ENCODE measurements at regions not wholly inside any gene's neighbourhood (a gene's known extent, or its start where the extent isn't known, plus 50 kb on each side); places are given as distances from the start of the nearest gene placed in this dataset.

GRCh38 chr13:79846386-79846785, 365.4 kb downstream of the NDFIP2 start:
- no peak overlapping the region for H2BK20ac ChIP-seq (ENCODE audit: low read depth, low read length)
- no peak overlapping the region for H4K5ac ChIP-seq (ENCODE audit: low read depth, low read length)
- in situ Hi-C loops (cut with MboI; ENCODE audit: low sequenced_read_pairs), result no loop called here
- DNase-seq (no peak), ATAC-seq (ENCODE audit: low read depth) (no peak)
- no TSS peak for BruUV-seq (replicated peaks)
- no CpG with 5 or more reads among the region's 4 CpGs for WGBS, 2 experiments (ENCODE audit: extremely low coverage in 2 of 2, insufficient read length in 1 of 2)
- no peaks in the 10 kb centered on the region for H3K36me3 ChIP-seq (ENCODE audit: control insufficient read depth, insufficient read depth, low read length)
- no peak overlapping the region for H4K8ac ChIP-seq (ENCODE audit: low read depth in 2 of 2, low read length in 2 of 2)
- no peak overlapping the region for H2AK5ac ChIP-seq (ENCODE audit: low read depth, low read length)
- no peak overlapping the region for H3K18ac ChIP-seq (ENCODE audit: low read depth, low read length)
- no peaks in the 10 kb centered on the region for H3K27me3 ChIP-seq (ENCODE audit: control insufficient read depth, insufficient read depth, low read length)
- H2BK15ac ChIP-seq (ENCODE audit: low read depth, low read length), result no peak overlapping the region
- H2AK9ac ChIP-seq (replicated peaks; ENCODE audit: low read depth, low read length, poor library complexity), result no peak overlapping the region
- H3K4me2 ChIP-seq (ENCODE audit: low read depth, low read length), result no peak overlapping the region
- no peak overlapping the region for H3K23ac ChIP-seq (ENCODE audit: low read depth, low read length)
- H2BK5ac ChIP-seq (ENCODE audit: low read depth, low read length, poor library complexity, severe bottlenecking), result no peak overlapping the region
- POLR2A ChIA-PET (ENCODE audit: unreplicated experiment), result no interaction called here
- no peak overlapping the region for H3K14ac ChIP-seq (replicated peaks; ENCODE audit: low read depth, low read length)
- no peak overlapping the region for H3K27ac ChIP-seq (ENCODE audit: insufficient read depth, low read length)
- H3K56ac ChIP-seq (ENCODE audit: extremely low read depth, insufficient read depth, low read length), result no peak overlapping the region
- no peak overlapping the region for H2BK120ac ChIP-seq (ENCODE audit: low read depth, low read length)
- CTCF ChIA-PET, result no interaction called here
- TF ChIP-seq BHLHE40 (IDR thresholded peaks at IDR 0.05; ENCODE audit: low read depth, low read length), result no peak
- no peak for TF ChIP-seq USF2 (IDR thresholded peaks at IDR 0.05; ENCODE audit: low read depth, low read length)
- TF ChIP-seq CTCF (conservative IDR thresholded peaks at IDR 0.05; ENCODE audit: low read depth, low read length), result no peak
- no peak for TF ChIP-seq NFE2L2 (IDR thresholded peaks at IDR 0.05; ENCODE audit: low read depth, low read length)
- TF ChIP-seq SMC3 (IDR thresholded peaks at IDR 0.05; ENCODE audit: low read depth, low read length), result no peak
- no peak for TF ChIP-seq FOS (IDR thresholded peaks at IDR 0.05; ENCODE audit: low read depth, low read length)
- no peak for TF ChIP-seq ELK1 (IDR thresholded peaks at IDR 0.05; ENCODE audit: borderline replicate concordance, low read depth, low read length)
- TF ChIP-seq RCOR1 (IDR thresholded peaks at IDR 0.05; ENCODE audit: insufficient replicate concordance, low read length), result no peak
- no peak for TF ChIP-seq CEBPB (IDR thresholded peaks at IDR 0.05; ENCODE audit: low read depth, low read length)
- TF ChIP-seq CHD1 (IDR thresholded peaks at IDR 0.05; ENCODE audit: low read depth, low read length), result no peak
- TF ChIP-seq MAZ (IDR thresholded peaks at IDR 0.05; ENCODE audit: borderline replicate concordance, low read depth, low read length), result no peak
- TF ChIP-seq MXI1 (IDR thresholded peaks at IDR 0.05; ENCODE audit: borderline replicate concordance, low read depth, low read length), result no peak
- TF ChIP-seq RAD21 (IDR thresholded peaks at IDR 0.05; ENCODE audit: low read length), result no peak
- TF ChIP-seq MAFK (IDR thresholded peaks at IDR 0.05; ENCODE audit: low read depth, low read length), result no peak
- TF ChIP-seq RFX5 (IDR thresholded peaks at IDR 0.05; ENCODE audit: low read depth, low read length), result no peak
- TF ChIP-seq POLR2A (IDR thresholded peaks at IDR 0.05; ENCODE audit: low read depth, low read length), result no peak
- no peaks in the 10 kb centered on the region for H3K9me1 ChIP-seq (ENCODE audit: insufficient read depth, low read length)
- H3K4ac ChIP-seq (ENCODE audit: low read depth, low read length), result no peak overlapping the region
- H3K9ac ChIP-seq (ENCODE audit: low read depth, low read length), result no peak overlapping the region
- no peaks in the 10 kb centered on the region for H4K20me1 ChIP-seq (ENCODE audit: insufficient read depth, low read length)
- no peaks in the 10 kb centered on the region for H3K4me1 ChIP-seq (ENCODE audit: control insufficient read depth, insufficient read depth, low read length)
- intact Hi-C loops (cut with micrococcal nuclease), result no loop called here
- no peak overlapping the region for H4K91ac ChIP-seq (ENCODE audit: insufficient read depth, low read depth, low read length)
- H3K4me3 ChIP-seq (ENCODE audit: insufficient read depth, low read depth, low read length), result no peak overlapping the region
- H3K79me1 ChIP-seq (ENCODE audit: low read depth in 1 of 2, low read length in 2 of 2), result no peaks in the 10 kb centered on the region
- dilution Hi-C loops (cut with HindIII; ENCODE audit: low sequenced_read_pairs, unreplicated experiment), result no loop called here
- no peak overlapping the region for H2AFZ ChIP-seq (replicated peaks; ENCODE audit: low read length, poor library complexity)
- no peaks in the 10 kb centered on the region for H3K9me3 ChIP-seq (ENCODE audit: control insufficient read depth, insufficient read depth, low read length)

Data from IMR-90 (cell line).